Keratinocyte (primary cell): ENCODE measurements at regions not wholly inside any gene's neighbourhood (a gene's known extent, or its start where the extent isn't known, plus 50 kb on each side); places are given as distances from the start of the nearest gene placed in this dataset.

ENCODE experiments used
- DNase-seq: peaks from one replicate; pipeline ENCODE4 v3.0.0-alpha.2; 2011; ENCODE audit warnings: low read depth, missing footprints, low spot score
- FAIRE-seq: peaks from 2 replicates; lab custom pipeline; 2011; peaks lifted over from hg19 to GRCh38; lab: Jason Lieb, UNC
- H2AFZ ChIP-seq: 2 replicates; pipeline ENCODE4 v1.6.0; 2012; ENCODE audit warnings: low read length, control low read depth, inconsistent platforms; ENCODE audit not compliant: control insufficient read depth
- H3K27ac ChIP-seq: 2 replicates; pipeline ENCODE4 v1.5.1; 2011; ENCODE audit warnings: low read length; ENCODE audit not compliant: control insufficient read depth, insufficient read depth
- H3K27me3 ChIP-seq: 3 replicates; pipeline ENCODE4 v1.6.0; 2011; ENCODE audit warnings: low read length; ENCODE audit not compliant: control insufficient read depth, insufficient read depth; ENCODE audit errors: extremely low read depth
- H3K36me3 ChIP-seq, 2 experiments: 2 replicates in 1 of 2; 3 replicates in 1 of 2; pipeline ENCODE4 v1.5.1; 2011; ENCODE audit warnings: low read length in 2 of 2, mild to moderate bottlenecking in 1 of 2; ENCODE audit not compliant: control insufficient read depth in 2 of 2, insufficient read depth in 2 of 2; ENCODE audit errors: extremely low read depth in 1 of 2
- H3K4me1 ChIP-seq: 3 replicates; pipeline ENCODE4 v1.5.1; 2011; ENCODE audit warnings: low read length; ENCODE audit not compliant: control insufficient read depth, insufficient read depth; ENCODE audit errors: extremely low read depth
- H3K4me2 ChIP-seq: 3 replicates; pipeline ENCODE4 v1.6.0; 2011; ENCODE audit warnings: low read depth, low read length; ENCODE audit not compliant: control insufficient read depth, insufficient read depth; ENCODE audit errors: extremely low read depth
- H3K4me3 ChIP-seq, 3 experiments: fragments of 200-600 bp in 1 of 3; sonication (generic) in 1 of 3; 2 replicates in 2 of 3; 3 replicates in 1 of 3; pipeline ENCODE4 v1.5.1; 2011 to 2016; ENCODE audit warnings: low read length in 3 of 3, mild to moderate bottlenecking in 3 of 3, control low read depth in 2 of 3, inconsistent platforms in 1 of 3, low read depth in 1 of 3, mixed read lengths in 1 of 3, mixed run types in 1 of 3, moderate library complexity in 1 of 3; ENCODE audit not compliant: control insufficient read depth in 2 of 3, insufficient read depth in 2 of 3; ENCODE audit errors: extremely low read depth in 1 of 3
- H3K79me2 ChIP-seq: 2 replicates; pipeline ENCODE4 v1.6.0; 2012; ENCODE audit warnings: low read length; ENCODE audit not compliant: control insufficient read depth, insufficient read depth
- H3K9ac ChIP-seq: 3 replicates; pipeline ENCODE4 v1.6.0; 2011; ENCODE audit warnings: low read length; ENCODE audit not compliant: control insufficient read depth, insufficient read depth; ENCODE audit errors: extremely low read depth
- H3K9me1 ChIP-seq: 3 replicates; pipeline ENCODE4 v1.6.0; 2011; ENCODE audit warnings: low read length; ENCODE audit not compliant: control insufficient read depth, insufficient read depth; ENCODE audit errors: extremely low read depth
- H3K9me3 ChIP-seq: 2 replicates; pipeline ENCODE4 v1.5.1; 2012; ENCODE audit warnings: low read depth, low read length; ENCODE audit not compliant: control insufficient read depth
- H4K20me1 ChIP-seq: 3 replicates; pipeline ENCODE4 v1.6.0; 2011; ENCODE audit warnings: low read length; ENCODE audit not compliant: control insufficient read depth, insufficient read depth; ENCODE audit errors: extremely low read depth
- EZH2 ChIP-seq: IDR thresholded peaks from one replicate; pipeline ENCODE4 v1.6.1; 2012; ENCODE audit warnings: inconsistent platforms, mild to moderate bottlenecking, low read length, moderate library complexity
- dilution Hi-C: fragments of 300-500 bp; cut with MboI; formaldehyde crosslinking; loops from one replicate; pipeline ENCODE4 v1.7.0; 2020; ENCODE audit warnings: low sequenced_read_pairs; ENCODE audit not compliant: extremely low pct_ligation_motif_present
- TF ChIP-seq, protein P1 (sequence below), 3 experiments: IDR thresholded peaks in 1 of 3; conservative IDR thresholded peaks in 1 of 3; optimal IDR thresholded peaks in 1 of 3; 2 replicates in 2 of 3; 3 replicates in 1 of 3; pipeline versions ENCODE3 to v1.5.1; 2011; ENCODE audit warnings: low read length in 3 of 3, mild to moderate bottlenecking in 3 of 3, moderate library complexity in 2 of 3, control low read depth in 1 of 3, inconsistent platforms in 1 of 3; ENCODE audit not compliant: insufficient read depth in 2 of 3; ENCODE audit errors: extremely low read depth in 1 of 3

DNA sequence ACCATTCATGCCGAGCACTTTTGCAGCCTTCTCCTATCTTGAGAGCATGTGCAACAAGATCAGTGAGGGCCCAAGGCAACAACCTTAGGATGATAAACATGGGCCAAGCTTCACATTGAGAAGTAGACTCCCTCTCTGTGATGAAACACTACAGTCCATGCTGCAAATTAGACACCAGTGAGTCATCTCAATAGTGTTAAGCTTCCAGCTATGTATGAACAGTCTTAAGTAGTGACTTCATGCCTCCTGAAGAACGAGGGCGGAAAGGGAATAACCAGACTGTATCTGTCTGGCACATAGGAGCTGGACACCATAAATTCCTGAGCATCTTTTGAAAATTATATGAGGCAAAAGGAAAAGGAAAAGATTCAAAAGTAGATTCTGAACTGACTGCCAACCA, 309.9 kb upstream of the SLITRK1 start:
- dilution Hi-C loops, result no loop called here
- no peak for TF ChIP-seq EZH2
- TF ChIP-seq, protein P1, sequence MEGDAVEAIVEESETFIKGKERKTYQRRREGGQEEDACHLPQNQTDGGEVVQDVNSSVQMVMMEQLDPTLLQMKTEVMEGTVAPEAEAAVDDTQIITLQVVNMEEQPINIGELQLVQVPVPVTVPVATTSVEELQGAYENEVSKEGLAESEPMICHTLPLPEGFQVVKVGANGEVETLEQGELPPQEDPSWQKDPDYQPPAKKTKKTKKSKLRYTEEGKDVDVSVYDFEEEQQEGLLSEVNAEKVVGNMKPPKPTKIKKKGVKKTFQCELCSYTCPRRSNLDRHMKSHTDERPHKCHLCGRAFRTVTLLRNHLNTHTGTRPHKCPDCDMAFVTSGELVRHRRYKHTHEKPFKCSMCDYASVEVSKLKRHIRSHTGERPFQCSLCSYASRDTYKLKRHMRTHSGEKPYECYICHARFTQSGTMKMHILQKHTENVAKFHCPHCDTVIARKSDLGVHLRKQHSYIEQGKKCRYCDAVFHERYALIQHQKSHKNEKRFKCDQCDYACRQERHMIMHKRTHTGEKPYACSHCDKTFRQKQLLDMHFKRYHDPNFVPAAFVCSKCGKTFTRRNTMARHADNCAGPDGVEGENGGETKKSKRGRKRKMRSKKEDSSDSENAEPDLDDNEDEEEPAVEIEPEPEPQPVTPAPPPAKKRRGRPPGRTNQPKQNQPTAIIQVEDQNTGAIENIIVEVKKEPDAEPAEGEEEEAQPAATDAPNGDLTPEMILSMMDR (optimal IDR thresholded peaks at IDR 0.05 in 1 of 3, IDR thresholded peaks at IDR 0.05 in 1 of 3, conservative IDR thresholded peaks at IDR 0.05 in 1 of 3; ENCODE audit: extremely low read depth in 1 of 3, insufficient read depth in 2 of 3, low read length in 3 of 3), result no peak
- H3K4me2 ChIP-seq, result no peak overlapping the region
- no peaks in the 10 kb centered on the region for H3K79me2 ChIP-seq
- H3K27ac ChIP-seq, result no peak overlapping the region
- no peaks in the 10 kb centered on the region for H3K36me3 ChIP-seq
- peak overlapping the region; percentile 15 for H2AFZ ChIP-seq
- H3K4me1 ChIP-seq, result no peaks in the 10 kb centered on the region
- no peak overlapping the region for H3K4me3 ChIP-seq
- no peak overlapping the region for H3K9ac ChIP-seq
- no peaks in the 10 kb centered on the region for H3K9me3 ChIP-seq
- FAIRE-seq (peak; percentile 87), DNase-seq (peak; percentile 72)
- no peaks in the 10 kb centered on the region for H4K20me1 ChIP-seq
- no peaks in the 10 kb centered on the region for H3K27me3 ChIP-seq
- H3K9me1 ChIP-seq, result no peaks in the 10 kb centered on the region

DNA sequence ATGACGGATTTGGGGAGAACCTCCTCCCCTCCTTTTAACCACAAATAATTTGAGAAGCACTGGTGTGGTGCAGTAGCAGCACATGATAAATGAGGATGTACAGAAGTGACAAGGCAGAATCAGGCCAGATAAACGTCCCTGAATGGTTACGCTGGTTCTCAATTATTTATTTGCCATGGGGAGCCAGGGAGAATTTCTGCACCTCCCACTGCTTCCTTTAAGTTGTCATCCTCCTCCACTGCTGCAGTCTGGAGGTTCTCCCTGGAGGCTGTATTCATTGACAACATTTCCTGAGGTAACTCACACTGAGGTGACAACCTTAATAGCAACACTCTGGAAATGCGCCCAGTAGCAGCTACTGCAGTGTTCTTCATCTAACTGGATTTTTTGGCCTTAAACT, 308.9 kb upstream of the SLITRK1 start:
- dilution Hi-C loops, result no loop called here
- no peak for DNase-seq
- Histone ChIP-seq H3K9me3 (no peaks in the 10 kb centered on the region), H3K36me3 (no peaks in the 10 kb centered on the region), H3K9ac (no peak overlapping the region), H2AFZ (no peak overlapping the region), H4K20me1 (no peaks in the 10 kb centered on the region), H3K27ac (no peak overlapping the region), H3K9me1 (no peaks in the 10 kb centered on the region), H3K4me1 (no peaks in the 10 kb centered on the region), H3K4me2 (no peak overlapping the region), H3K27me3 (no peaks in the 10 kb centered on the region), H3K79me2 (no peaks in the 10 kb centered on the region), H3K4me3 (no peak overlapping the region)
- TF ChIP-seq EZH2, result no peak
- TF ChIP-seq, protein P1 (optimal IDR thresholded peaks at IDR 0.05 in 1 of 3, IDR thresholded peaks at IDR 0.05 in 1 of 3, conservative IDR thresholded peaks at IDR 0.05 in 1 of 3; ENCODE audit: extremely low read depth in 1 of 3, insufficient read depth in 2 of 3, low read length in 3 of 3), result no peak
- FAIRE-seq, result no peak
